Stimulated activated CD8-positive, alpha-beta memory T cell treated with anti-CD3 and anti-CD28 coated beads, Interleukin-12 subunit alpha, Interleukin-12 subunit beta, amount 100 ng/mL, for 24 hours (primary cell): ENCODE measurements at regions not wholly inside any gene's neighbourhood (a gene's known extent, or its start where the extent isn't known, plus 50 kb on each side); places are given as distances from the start of the nearest gene placed in this dataset.

Experiments used
- DNase-seq: peaks from one replicate; pipeline ENCODE4 v3.0.0-alpha.2; 2020; ENCODE audit errors: extremely low read depth

- no peak for DNase-seq
Measured at GRCh38 chr10:4733150-4733842, 92.7 kb upstream of the AKR1E2 start.

GRCh38 chr10:4730998-4731397, 95.0 kb upstream of the AKR1E2 start:
- no peak for DNase-seq

- no peak for DNase-seq
Measured at GRCh38 chr10:4725917-4726606, 99.9 kb upstream of the AKR1E2 start.

- DNase-seq: no peak
Measured at GRCh38 chr10:4723860-4724259, 102.1 kb upstream of the AKR1E2 start.

GRCh38 chr10:4721999-4722753, 103.8 kb upstream of the AKR1E2 start:
- no peak for DNase-seq

- DNase-seq: no peak
Measured at GRCh38 chr10:4720463-4720862, 105.5 kb upstream of the AKR1E2 start.

GRCh38 chr10:4719671-4720070, 106.3 kb upstream of the AKR1E2 start:
- DNase-seq: no peak

GRCh38 chr10:4719036-4719435, 107.0 kb upstream of the AKR1E2 start:
- no peak for DNase-seq

- DNase-seq: no peak
Measured at GRCh38 chr10:4718544-4718943, 107.5 kb upstream of the AKR1E2 start.

GRCh38 chr10:4717670-4718069, 108.3 kb upstream of the AKR1E2 start:
- DNase-seq: no peak

- DNase-seq: no peak
Measured at GRCh38 chr10:4710858-4711257, 115.1 kb upstream of the AKR1E2 start.

GRCh38 chr10:4708123-4708759, 117.8 kb upstream of the AKR1E2 start:
- no peak for DNase-seq

- DNase-seq: no peak
Measured at GRCh38 chr10:4707221-4707620, 118.8 kb upstream of the AKR1E2 start.

- DNase-seq: no peak
Measured at GRCh38 chr10:4704034-4704545, 121.9 kb upstream of the AKR1E2 start.

GRCh38 chr10:4701016-4701415, 125.0 kb upstream of the AKR1E2 start:
- no peak for DNase-seq

GRCh38 chr10:4699950-4700730, 125.9 kb upstream of the AKR1E2 start:
- DNase-seq: no peak

GRCh38 chr10:4698075-4698474, 127.9 kb upstream of the AKR1E2 start:
- DNase-seq: no peak

- DNase-seq: no peak
Measured at GRCh38 chr10:4696186-4696585, 129.8 kb upstream of the AKR1E2 start.

GRCh38 chr10:4693967-4694366, 132.0 kb upstream of the AKR1E2 start:
- no peak for DNase-seq

GRCh38 chr10:4692206-4692605, 133.8 kb upstream of the AKR1E2 start:
- DNase-seq: no peak

- no peak for DNase-seq
Measured at GRCh38 chr10:4691776-4692175, 134.2 kb upstream of the AKR1E2 start.
